22Rv1 (cell line): ENCODE measurements at regions not wholly inside any gene's neighbourhood (a gene's known extent, or its start where the extent isn't known, plus 50 kb on each side); places are given as distances from the start of the nearest gene placed in this dataset.

Source experiments
- ZFX ChIP-seq: fragments of 450-650 bp; IDR thresholded peaks from 2 replicates; pipeline ENCODE4 v1.6.1; 2017; ENCODE audit warnings: antibody characterized with exemption, borderline replicate concordance
- TF ChIP-seq, protein P1 (sequence below): fragments of 450-650 bp; IDR thresholded peaks from 2 replicates; pipeline ENCODE4 v1.5.1; 2017; ENCODE audit warnings: mild to moderate bottlenecking

DNA sequence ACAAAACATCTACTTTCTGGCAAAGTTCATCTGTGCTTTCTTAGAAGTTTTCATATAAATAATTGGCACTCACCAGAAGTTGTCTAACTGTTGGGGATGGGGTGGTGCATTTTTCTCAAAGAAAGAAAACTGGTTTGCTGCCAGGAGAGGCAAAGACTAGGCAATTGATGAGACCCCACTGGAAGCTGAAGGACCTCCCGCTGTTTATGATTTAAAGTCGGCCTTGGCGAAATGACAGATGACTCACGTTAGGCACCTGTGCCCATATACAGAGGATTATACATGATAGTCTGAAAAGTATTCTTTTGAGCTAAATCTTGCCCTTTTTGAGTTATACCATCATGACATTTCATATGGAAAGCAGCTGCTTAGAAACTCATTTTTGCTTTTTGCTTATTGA lies 193.0 kb upstream of the ZFHX3 start:
- TF ChIP-seq, protein P1, sequence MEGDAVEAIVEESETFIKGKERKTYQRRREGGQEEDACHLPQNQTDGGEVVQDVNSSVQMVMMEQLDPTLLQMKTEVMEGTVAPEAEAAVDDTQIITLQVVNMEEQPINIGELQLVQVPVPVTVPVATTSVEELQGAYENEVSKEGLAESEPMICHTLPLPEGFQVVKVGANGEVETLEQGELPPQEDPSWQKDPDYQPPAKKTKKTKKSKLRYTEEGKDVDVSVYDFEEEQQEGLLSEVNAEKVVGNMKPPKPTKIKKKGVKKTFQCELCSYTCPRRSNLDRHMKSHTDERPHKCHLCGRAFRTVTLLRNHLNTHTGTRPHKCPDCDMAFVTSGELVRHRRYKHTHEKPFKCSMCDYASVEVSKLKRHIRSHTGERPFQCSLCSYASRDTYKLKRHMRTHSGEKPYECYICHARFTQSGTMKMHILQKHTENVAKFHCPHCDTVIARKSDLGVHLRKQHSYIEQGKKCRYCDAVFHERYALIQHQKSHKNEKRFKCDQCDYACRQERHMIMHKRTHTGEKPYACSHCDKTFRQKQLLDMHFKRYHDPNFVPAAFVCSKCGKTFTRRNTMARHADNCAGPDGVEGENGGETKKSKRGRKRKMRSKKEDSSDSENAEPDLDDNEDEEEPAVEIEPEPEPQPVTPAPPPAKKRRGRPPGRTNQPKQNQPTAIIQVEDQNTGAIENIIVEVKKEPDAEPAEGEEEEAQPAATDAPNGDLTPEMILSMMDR = no peak
- no peak for TF ChIP-seq ZFX
